Muscle of leg (tissue), 3 donors: ENCODE measurements at regions not wholly inside any gene's neighbourhood (a gene's known extent, or its start where the extent isn't known, plus 50 kb on each side); places are given as distances from the start of the nearest gene placed in this dataset.
A peak's percentile ranks its signal among the peaks of the same experiment; 100 is the strongest.
"Not testable (repeated sequence)": the region's sequence is repeated elsewhere in the genome, so short reads cannot be mapped to it uniquely, and the experiment has no call there.

Experiments used
- DNase-seq: peaks from one replicate; pipeline ENCODE4 v3.0.0; 2013
- H3K27ac ChIP-seq: one replicate; pipeline ENCODE4 v1.5.1; 2013; ENCODE audit warnings: mild to moderate bottlenecking, low read length, control low read depth
- H3K27me3 ChIP-seq: one replicate; pipeline ENCODE4 v1.6.1; 2013; ENCODE audit warnings: low read length; ENCODE audit not compliant: control insufficient read depth, insufficient read depth
- H3K36me3 ChIP-seq: one replicate; pipeline ENCODE4 v1.6.1; 2013; ENCODE audit warnings: low read length; ENCODE audit not compliant: control insufficient read depth, insufficient read depth
- H3K4me1 ChIP-seq: one replicate; pipeline ENCODE4 v1.6.1; 2013; ENCODE audit warnings: low read length; ENCODE audit not compliant: control insufficient read depth, insufficient read depth
- H3K4me3 ChIP-seq: one replicate; pipeline ENCODE4 v1.5.1; 2013; ENCODE audit warnings: low read length, control low read depth
- H3K9me3 ChIP-seq: replicated peaks from 2 replicates; pipeline ENCODE4 v1.6.1; 2013; ENCODE audit warnings: low read depth, low read length; ENCODE audit not compliant: control insufficient read depth
- WGBS: methylation state at CpG from one replicate; pipeline ENCODE4 v1.1.5; 2013; ENCODE audit warnings: missing lambda C conversion rate; ENCODE audit not compliant: insufficient coverage; 5-methylcytosine and 5-hydroxymethylcytosine counted together

GRCh38 chr7:152594801-152595200 lies 81.1 kb downstream of the XRCC2 start:
- H3K27me3 ChIP-seq = no peaks in the 10 kb centered on the region
- no peaks in the 10 kb centered on the region for H3K9me3 ChIP-seq
- H3K27ac ChIP-seq = no peak overlapping the region
- H3K4me3 ChIP-seq = no peak overlapping the region
- H3K4me1 ChIP-seq = no peaks in the 10 kb centered on the region
- H3K36me3 ChIP-seq = no peaks in the 10 kb centered on the region
- WGBS = 93% methylated on average over 7 of the region's 9 CpGs
- no peak for DNase-seq

- no peak overlapping the region for H3K4me3 ChIP-seq
- H3K36me3 ChIP-seq = no peaks in the 10 kb centered on the region
- DNase-seq = no peak
- no peaks in the 10 kb centered on the region for H3K4me1 ChIP-seq
- WGBS = 48% methylated on average over 3 of the region's 4 CpGs
- H3K9me3 ChIP-seq = no peaks in the 10 kb centered on the region
- H3K27me3 ChIP-seq = no peaks in the 10 kb centered on the region
- H3K27ac ChIP-seq = no peak overlapping the region
Observed at GRCh38 chr7:152591976-152592375, 84.0 kb downstream of the XRCC2 start.

GRCh38 chr7:152590481-152590880 lies 85.5 kb downstream of the XRCC2 start:
- no peak for DNase-seq
- 81% methylated on average over 5 of the region's 6 CpGs for WGBS

DNA sequence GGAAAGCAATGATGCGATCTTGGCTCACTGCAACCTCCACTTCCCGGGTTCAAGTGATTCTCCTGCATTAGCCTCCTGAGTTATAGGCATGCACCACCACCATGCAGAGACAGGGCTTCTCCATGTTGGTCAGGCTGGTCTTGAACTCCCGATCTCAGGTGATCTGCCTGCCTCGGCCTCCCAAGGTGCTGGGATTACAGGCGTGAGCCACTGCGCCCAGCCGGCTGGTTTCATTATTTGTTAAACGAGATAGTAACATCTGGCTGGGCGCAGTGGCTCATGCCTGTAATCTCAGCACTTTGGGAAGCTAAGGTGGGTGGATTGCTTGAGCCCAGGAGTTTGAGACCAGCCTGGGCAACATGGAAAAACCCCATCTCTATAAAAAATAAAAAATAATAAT lies 86.1 kb downstream of the XRCC2 start:
- not testable (repeated sequence) for DNase-seq, H3K36me3 ChIP-seq, H3K9me3 ChIP-seq, H3K4me1 ChIP-seq, H3K4me3 ChIP-seq, H3K27ac ChIP-seq, H3K27me3 ChIP-seq
- WGBS = 95% methylated on average over 4 of the region's 9 CpGs

More at GRCh38 chr7:152590481-152590880, 85.5 kb downstream of the XRCC2 start:
- H3K36me3 ChIP-seq = no peaks in the 10 kb centered on the region
- no peaks in the 10 kb centered on the region for H3K27me3 ChIP-seq
- H3K4me1 ChIP-seq = no peaks in the 10 kb centered on the region
- no peaks in the 10 kb centered on the region for H3K9me3 ChIP-seq
- no peak overlapping the region for H3K27ac ChIP-seq
- no peak overlapping the region for H3K4me3 ChIP-seq

DNA sequence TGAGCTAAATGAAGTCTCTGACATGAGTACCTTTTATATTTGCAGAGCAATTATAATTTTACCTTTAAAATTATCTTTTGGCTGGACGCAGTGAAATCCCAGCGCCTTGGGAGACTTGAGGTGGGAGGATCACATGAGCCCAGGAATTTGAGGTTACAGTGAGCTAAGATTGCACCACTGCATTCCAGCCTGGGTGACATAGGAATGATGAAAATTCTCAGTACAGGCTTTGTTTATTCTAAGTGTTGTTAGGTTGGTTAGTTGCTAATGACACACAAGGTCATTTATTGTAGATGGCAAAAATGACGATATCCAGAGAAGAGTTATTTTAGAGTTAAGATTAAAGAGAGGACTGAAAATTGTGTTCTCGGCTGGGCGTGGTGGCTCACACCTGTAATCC lies 87.6 kb downstream of the XRCC2 start:
- Histone ChIP-seq H3K27ac (no peak overlapping the region), H3K4me1 (no peaks in the 10 kb centered on the region), H3K4me3 (no peak overlapping the region), H3K36me3 (no peaks in the 10 kb centered on the region), H3K27me3 (no peaks in the 10 kb centered on the region), H3K9me3 (no peaks in the 10 kb centered on the region)
- DNase-seq = no peak
- 0% methylated on average over 1 of the region's 5 CpGs for WGBS

DNA sequence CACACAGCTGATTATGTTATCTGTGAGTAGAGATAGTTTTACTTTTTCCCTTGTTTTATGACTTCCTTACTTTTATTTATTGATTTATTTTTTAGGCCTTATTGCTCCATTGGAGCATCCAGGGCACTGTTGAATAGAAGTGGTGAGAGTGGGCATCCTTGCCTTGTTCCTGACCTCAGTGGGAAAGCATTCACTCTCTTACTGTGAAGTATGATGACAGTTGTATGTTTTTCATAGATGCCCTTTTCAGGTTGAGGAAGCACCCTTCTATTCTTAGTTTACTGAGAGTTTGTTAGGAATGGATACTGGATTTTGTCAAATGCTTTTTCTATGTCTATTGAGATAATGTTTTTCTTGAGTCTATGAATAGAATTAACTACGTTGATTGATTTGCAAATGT lies 88.6 kb downstream of the XRCC2 start:
- no CpG with 5 or more reads among the region's 1 CpG for WGBS
- H3K9me3 ChIP-seq = no peaks in the 10 kb centered on the region
- H3K4me3 ChIP-seq = no peak overlapping the region
- no peaks in the 10 kb centered on the region for H3K4me1 ChIP-seq
- H3K27me3 ChIP-seq = no peaks in the 10 kb centered on the region
- no peak for DNase-seq
- H3K27ac ChIP-seq = no peak overlapping the region
- no peaks in the 10 kb centered on the region for H3K36me3 ChIP-seq

DNA sequence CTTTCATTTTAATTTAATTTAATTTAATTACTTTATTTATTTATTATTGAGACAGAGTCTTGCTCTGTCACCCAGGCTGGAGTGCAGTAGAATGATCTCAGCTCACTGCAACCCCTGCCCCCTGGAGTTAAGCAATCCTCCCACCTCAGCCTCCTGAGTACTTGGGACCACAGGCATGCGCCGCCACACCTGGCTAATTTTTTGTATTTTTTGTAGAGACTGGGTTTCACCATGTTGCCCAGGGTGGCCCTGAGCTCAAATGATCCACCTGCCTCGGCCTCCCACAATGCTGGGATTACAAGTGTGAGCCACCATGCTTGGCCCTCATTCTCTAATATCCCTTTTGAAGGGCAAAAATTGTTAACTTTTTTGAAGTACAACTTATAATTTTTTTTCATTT lies 92.9 kb downstream of the XRCC2 start:
- peaks cover 3% of the 10 kb centered on the region for H3K4me1 ChIP-seq
- no CpG with 5 or more reads among the region's 3 CpGs for WGBS
- H3K27me3 ChIP-seq = no peaks in the 10 kb centered on the region
- H3K4me3 ChIP-seq = no peak overlapping the region
- H3K36me3 ChIP-seq = no peaks in the 10 kb centered on the region
- no peak for DNase-seq
- H3K9me3 ChIP-seq = no peaks in the 10 kb centered on the region
- no peak overlapping the region for H3K27ac ChIP-seq

DNA sequence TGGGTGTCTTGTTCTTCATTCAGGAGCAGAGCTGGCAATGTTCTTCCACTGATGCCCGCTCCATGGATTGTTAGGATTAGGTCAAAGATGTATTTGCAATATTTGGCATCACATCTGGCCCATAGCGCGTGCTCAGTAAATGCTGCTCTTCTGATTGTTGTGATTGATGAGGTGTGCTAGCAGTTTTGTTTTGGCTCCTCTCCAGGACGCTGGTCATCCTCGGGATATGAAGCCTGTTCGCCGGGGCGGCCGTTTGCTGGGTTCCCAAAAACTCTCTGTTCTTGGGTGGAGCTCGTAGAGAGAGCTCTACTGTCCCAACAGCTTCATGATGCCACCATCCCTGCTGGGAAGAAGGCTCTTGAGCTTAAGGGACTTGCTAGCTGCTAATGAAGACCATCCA lies 96.9 kb downstream of the XRCC2 start:
- H3K27me3 ChIP-seq = no peaks in the 10 kb centered on the region
- 40% methylated on average over 9 of the region's 10 CpGs for WGBS
- no peak overlapping the region for H3K4me3 ChIP-seq
- H3K4me1 ChIP-seq = peaks cover 3% of the 10 kb centered on the region
- DNase-seq = no peak
- no peaks in the 10 kb centered on the region for H3K9me3 ChIP-seq
- no peaks in the 10 kb centered on the region for H3K36me3 ChIP-seq
- H3K27ac ChIP-seq = no peak overlapping the region

DNA sequence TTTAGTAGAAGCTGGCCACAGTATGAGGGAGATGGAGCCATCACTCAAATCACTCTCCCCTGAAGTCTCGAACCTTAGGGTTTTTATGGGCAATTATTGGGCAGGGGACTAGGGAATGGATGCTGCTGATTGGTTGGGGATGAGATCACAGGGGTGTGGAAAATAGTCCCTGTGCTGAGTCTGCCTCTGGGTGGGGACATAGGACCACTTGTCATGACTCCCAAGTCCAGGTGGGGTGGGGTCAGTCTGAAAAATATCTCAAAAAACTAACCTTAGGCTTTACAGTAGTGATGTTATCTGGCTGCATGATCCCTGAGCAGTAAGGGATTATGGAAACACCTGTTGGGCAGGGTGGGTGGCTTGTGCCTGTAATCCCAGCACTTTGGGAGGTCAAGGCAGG lies 98.6 kb downstream of the XRCC2 start:
- WGBS = no CpG with 5 or more reads among the region's 1 CpG
- no peak overlapping the region for H3K27ac ChIP-seq
- H3K4me3 ChIP-seq = no peak overlapping the region
- H3K27me3 ChIP-seq = no peaks in the 10 kb centered on the region
- H3K4me1 ChIP-seq = peaks cover 3% of the 10 kb centered on the region
- H3K9me3 ChIP-seq = no peaks in the 10 kb centered on the region
- no peak for DNase-seq
- H3K36me3 ChIP-seq = no peaks in the 10 kb centered on the region

DNA sequence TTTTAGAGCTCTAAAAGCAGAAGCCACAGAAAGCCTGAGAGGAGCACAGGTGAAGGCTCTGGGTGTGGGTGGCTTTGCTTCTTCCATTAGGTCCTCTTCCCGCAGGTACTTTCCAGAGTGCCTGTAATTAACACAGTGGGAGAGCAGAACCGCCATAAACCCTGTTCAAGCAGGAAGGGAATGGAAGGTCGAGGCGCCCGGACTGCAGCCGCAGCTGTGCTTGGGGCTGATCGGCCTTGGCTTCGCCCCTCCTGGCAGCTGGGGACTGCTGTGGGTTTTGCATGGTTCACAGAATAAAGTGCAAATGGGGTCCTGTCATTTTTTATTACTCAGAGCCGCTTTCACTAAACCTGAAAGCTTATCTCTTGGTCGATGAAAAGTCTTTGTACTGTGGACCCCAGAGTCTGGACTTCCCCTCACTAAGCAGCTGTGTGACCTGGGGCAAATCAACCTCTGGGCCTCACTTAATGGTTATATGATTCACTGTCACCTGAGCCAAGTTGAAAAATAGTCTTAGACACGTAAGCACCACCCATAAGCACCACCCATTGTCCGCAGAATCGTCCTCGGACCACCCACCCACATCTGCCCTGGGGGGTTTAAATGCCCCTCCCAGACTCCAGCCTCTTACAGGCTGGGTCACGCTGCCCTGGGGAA lies 100.9 kb downstream of the XRCC2 start:
- peak; percentile 21 for DNase-seq
- Histone ChIP-seq H3K4me1 (no peaks in the 10 kb centered on the region), H3K9me3 (no peaks in the 10 kb centered on the region), H3K27ac (no peak overlapping the region), H3K36me3 (no peaks in the 10 kb centered on the region), H3K4me3 (no peak overlapping the region), H3K27me3 (no peaks in the 10 kb centered on the region)
- WGBS = 17% methylated on average over 7 of the region's 15 CpGs

- 90% methylated on average over 2 of the region's 6 CpGs for WGBS
- H3K27ac ChIP-seq, H3K4me1 ChIP-seq, H3K9me3 ChIP-seq, H3K4me3 ChIP-seq, H3K27me3 ChIP-seq, DNase-seq, H3K36me3 ChIP-seq: not testable (repeated sequence)
Observed at GRCh38 chr7:152573186-152573585, 102.8 kb downstream of the XRCC2 start.
